Psoas muscle (tissue), 7 donors: ENCODE measurements at regions not wholly inside any gene's neighbourhood (a gene's known extent, or its start where the extent isn't known, plus 50 kb on each side); places are given as distances from the start of the nearest gene placed in this dataset.
"Not testable (repeated sequence)": the region's sequence is repeated elsewhere in the genome, so short reads cannot be mapped to it uniquely, and the experiment has no call there.

Source experiments
- ATAC-seq, 4 donors: fragments of 200-7000 bp; cut with Tn5 transposase; one replicate each; pipeline ENCODE4 v1.9.1; 2020; ENCODE audit warnings: moderate library complexity in 3 of 4, mild to moderate bottlenecking in 2 of 4
- DNase-seq, 2 donors: peaks; one replicate each; pipeline ENCODE4 v3.0.0-alpha.2; 2020
- H3K27ac ChIP-seq: fragments of 200-600 bp; one replicate; pipeline ENCODE4 v1.8.0; 2022
- H3K27me3 ChIP-seq, 3 donors: fragments of 200-600 bp in 1 of 3; one replicate each; pipeline versions ENCODE4 v1.6.1 to v1.8.0; 2013 to 2022; ENCODE audit warnings: low read length in 2 of 3, mild to moderate bottlenecking in 2 of 3, moderate library complexity in 1 of 3; ENCODE audit not compliant: insufficient read depth in 3 of 3
- H3K36me3 ChIP-seq, 2 donors: fragments of 200-600 bp in 1 of 2; one replicate each; pipeline versions ENCODE4 v1.6.1 to v1.8.0; 2013 to 2022; ENCODE audit warnings: low read depth in 1 of 2, mild to moderate bottlenecking in 1 of 2, moderate library complexity in 1 of 2; ENCODE audit not compliant: insufficient read depth in 1 of 2
- H3K4me1 ChIP-seq: fragments of 200-600 bp; one replicate; pipeline ENCODE4 v1.8.0; 2022
- H3K4me3 ChIP-seq: fragments of 200-600 bp; one replicate; pipeline ENCODE4 v1.8.0; 2022; ENCODE audit warnings: mild to moderate bottlenecking
- H3K9me3 ChIP-seq: fragments of 200-600 bp; one replicate; pipeline ENCODE4 v1.8.0; 2022
- WGBS, 3 donors: extraction: QIAGEN DNeasy Blood & Tissue Kit; methylation state at CpG; one replicate each; pipeline versions ENCODE4 v1.1.6 to v1.1.7; 2013; 5-methylcytosine and 5-hydroxymethylcytosine counted together
- intact Hi-C, 2 donors: fragments of 100-400 bp; cut with DNase I; formaldehyde crosslinking; loops; one replicate each; pipeline versions ENCODE4 v1.11.0 to v1.14.2; 2022
- TF ChIP-seq, protein P1 (sequence below): fragments of 200-600 bp; IDR thresholded peaks from one replicate; pipeline ENCODE4 v1.8.0; 2022; ENCODE audit warnings: antibody characterized with exemption
- donor health status: healthy with polysubstance abuse.
- donor health status: DM: no; HTN: no; CAD: no; lungs with moderate emphysema.
- donor health status: Bipolar disorder and iron deficiency.
- donor health status: healthy.
- donor health status: DM: yes; HTN: yes; CAD: no.
- donor health status: DM: no; HTN: no; CAD: no.
- donor health status: DM: yes; HTN: yes; CAD: no.

DNA sequence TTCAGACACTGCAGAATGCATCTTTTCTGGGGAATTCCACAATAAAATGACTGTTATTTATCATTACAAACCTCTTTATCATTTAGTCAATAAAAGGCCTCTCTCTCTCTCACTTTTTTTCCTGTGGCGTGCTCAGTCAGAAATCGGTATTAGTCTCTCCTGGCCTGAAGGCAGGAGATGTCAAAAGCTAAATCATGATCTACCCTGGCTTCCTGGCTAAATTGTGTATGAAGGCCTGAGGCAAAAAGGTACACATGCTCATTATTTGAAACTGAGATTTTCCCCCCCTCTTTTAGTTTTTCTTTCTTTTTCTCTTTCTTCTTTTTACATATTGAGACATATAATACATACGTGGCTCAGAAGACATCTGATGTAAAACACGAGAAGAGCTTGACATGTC is 375.0 kb upstream of the SLC35B3 start:
- ATAC-seq (no peak), DNase-seq (no peak)
- intact Hi-C loops = no loop called here

DNA sequence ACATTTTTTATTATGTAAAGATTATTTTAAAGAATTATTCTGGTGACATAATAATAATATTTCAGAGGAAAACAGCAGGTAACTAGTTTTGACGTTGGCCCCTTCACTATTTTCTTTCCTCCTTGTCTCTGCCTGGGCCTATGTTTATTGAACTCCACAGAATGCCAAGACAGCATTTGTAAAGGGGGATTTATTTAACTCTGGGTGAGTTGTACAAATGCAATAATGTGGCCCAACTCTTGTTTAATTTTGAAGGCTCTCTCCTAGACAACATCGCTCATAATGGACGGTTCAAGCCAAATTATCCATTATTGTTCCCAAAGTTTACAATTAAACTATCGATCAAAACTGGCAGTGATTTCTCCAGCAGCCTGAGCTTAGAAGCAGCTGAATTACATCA is 374.3 kb upstream of the SLC35B3 start:
- no peak for ATAC-seq
- no peak overlapping the region for H3K4me3 ChIP-seq
- no peaks in the 10 kb centered on the region for H3K27me3 ChIP-seq
- H3K4me1 ChIP-seq = no peaks in the 10 kb centered on the region
- H3K27ac ChIP-seq = no peak overlapping the region
- TF ChIP-seq, protein P1, sequence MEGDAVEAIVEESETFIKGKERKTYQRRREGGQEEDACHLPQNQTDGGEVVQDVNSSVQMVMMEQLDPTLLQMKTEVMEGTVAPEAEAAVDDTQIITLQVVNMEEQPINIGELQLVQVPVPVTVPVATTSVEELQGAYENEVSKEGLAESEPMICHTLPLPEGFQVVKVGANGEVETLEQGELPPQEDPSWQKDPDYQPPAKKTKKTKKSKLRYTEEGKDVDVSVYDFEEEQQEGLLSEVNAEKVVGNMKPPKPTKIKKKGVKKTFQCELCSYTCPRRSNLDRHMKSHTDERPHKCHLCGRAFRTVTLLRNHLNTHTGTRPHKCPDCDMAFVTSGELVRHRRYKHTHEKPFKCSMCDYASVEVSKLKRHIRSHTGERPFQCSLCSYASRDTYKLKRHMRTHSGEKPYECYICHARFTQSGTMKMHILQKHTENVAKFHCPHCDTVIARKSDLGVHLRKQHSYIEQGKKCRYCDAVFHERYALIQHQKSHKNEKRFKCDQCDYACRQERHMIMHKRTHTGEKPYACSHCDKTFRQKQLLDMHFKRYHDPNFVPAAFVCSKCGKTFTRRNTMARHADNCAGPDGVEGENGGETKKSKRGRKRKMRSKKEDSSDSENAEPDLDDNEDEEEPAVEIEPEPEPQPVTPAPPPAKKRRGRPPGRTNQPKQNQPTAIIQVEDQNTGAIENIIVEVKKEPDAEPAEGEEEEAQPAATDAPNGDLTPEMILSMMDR = no peak
- WGBS, 3 donors = 81 to 83% (median 82%) methylated on average over 4 of the region's 4 CpGs
- intact Hi-C loops = no loop called here
- H3K9me3 ChIP-seq = no peaks in the 10 kb centered on the region
- no peak for DNase-seq
- H3K36me3 ChIP-seq = no peaks in the 10 kb centered on the region

More for the DNA sequence above, 375.0 kb upstream of the SLC35B3 start:
- Histone ChIP-seq H3K27me3 (no peaks in the 10 kb centered on the region), H3K27ac (no peak overlapping the region), H3K36me3 (no peaks in the 10 kb centered on the region), H3K4me1 (no peaks in the 10 kb centered on the region), H3K4me3 (no peak overlapping the region), H3K9me3 (no peaks in the 10 kb centered on the region)
- 75 to 84% (median 79%) methylated on average over 4 of the region's 4 CpGs for WGBS, 3 donors
- TF ChIP-seq, protein P1 = no peak

DNA sequence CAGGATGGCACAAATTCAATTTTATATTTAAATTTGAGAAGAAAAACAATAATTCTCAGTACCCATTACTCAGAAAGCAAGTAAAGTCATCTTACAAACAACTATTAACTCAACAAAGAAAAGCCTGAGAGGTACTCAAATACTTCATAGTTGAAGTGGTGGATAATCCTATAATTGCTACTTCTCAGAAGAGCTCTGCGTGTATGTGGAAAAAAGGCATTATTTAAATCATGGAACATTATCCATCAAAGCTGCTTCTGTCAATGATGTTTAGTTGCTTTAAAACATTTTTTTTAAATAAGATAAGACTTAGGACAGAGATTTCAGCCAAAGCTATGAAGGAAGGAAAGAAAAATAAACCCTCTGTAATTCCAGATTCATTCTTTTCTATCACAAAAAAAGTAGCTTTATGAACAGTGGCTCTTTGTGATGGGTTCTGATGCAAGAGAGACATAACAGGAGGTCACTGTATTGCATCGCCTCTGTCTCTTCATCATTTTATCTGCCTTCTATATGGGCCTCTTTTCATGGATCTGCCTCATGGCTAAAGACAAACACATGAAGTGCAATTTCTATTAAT is 367.9 kb upstream of the SLC35B3 start:
- TF ChIP-seq, protein P1 = no peak
- Histone ChIP-seq H3K4me3 (no peak overlapping the region), H3K9me3 (no peaks in the 10 kb centered on the region), H3K27me3 (no peaks in the 10 kb centered on the region), H3K4me1 (no peaks in the 10 kb centered on the region), H3K27ac (no peak overlapping the region), H3K36me3 (no peaks in the 10 kb centered on the region)
- WGBS, 3 donors = 89 to 90% (median 90%) methylated on average over 2 of the region's 2 CpGs
- DNase-seq (no peak), ATAC-seq (no peak)
- intact Hi-C loops = no loop called here

DNA sequence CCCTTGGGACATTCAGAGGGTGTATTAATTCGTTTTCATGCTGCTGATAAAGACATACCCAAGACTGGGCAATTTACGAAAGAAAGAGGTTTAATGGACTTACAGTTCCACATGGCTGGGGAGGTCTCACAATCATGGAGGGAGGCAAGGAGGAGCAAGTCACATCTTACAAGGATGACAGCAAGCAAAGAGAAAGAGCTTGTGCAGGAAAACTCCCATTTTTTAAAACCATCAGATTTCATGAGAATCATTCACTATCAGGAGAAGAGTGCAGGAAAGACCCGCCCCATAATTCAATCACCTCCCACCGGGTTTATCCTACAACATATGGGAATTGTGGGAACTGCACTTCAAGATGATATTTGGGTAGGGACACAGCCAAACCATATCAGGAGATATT is 367.1 kb upstream of the SLC35B3 start:
- H3K36me3 ChIP-seq, ATAC-seq, H3K27ac ChIP-seq, H3K27me3 ChIP-seq, H3K4me3 ChIP-seq, H3K4me1 ChIP-seq, H3K9me3 ChIP-seq, DNase-seq, intact Hi-C loops: not testable (repeated sequence)
- WGBS, 3 donors = 77 to 82% (median 82%) methylated on average over 4 of the region's 4 CpGs

DNA sequence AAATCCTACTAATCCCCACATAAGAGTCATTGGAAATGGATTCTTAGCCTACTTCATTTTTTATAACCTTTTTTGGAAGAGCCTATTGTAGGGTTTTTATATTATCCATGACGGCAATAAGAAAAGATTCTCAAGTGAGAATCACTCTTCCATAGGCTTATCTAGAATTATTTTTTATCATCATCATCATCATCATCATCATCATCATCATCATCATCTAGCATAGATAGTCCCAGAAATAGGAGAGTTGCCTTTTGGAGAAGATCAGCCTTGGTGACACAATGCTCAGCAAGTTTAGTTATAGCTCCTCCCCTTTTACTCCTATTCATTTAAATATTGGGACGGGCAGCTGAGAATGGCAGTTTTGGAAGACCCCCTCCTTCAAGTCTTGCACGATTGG is 359.1 kb upstream of the SLC35B3 start:
- H3K27ac ChIP-seq = no peak overlapping the region
- TF ChIP-seq, protein P1 = no peak
- H3K36me3 ChIP-seq = no peaks in the 10 kb centered on the region
- H3K4me3 ChIP-seq = no peak overlapping the region
- H3K9me3 ChIP-seq = no peaks in the 10 kb centered on the region
- no peak for ATAC-seq
- no peaks in the 10 kb centered on the region for H3K4me1 ChIP-seq
- 75 to 88% (median 84%) methylated on average over 3 of the region's 3 CpGs for WGBS, 3 donors
- DNase-seq = no peak
- intact Hi-C loops = no loop called here
- no peaks in the 10 kb centered on the region for H3K27me3 ChIP-seq
